OCI-LY7 (cell line): ENCODE measurements at regions not wholly inside any gene's neighbourhood (a gene's known extent, or its start where the extent isn't known, plus 50 kb on each side); places are given as distances from the start of the nearest gene placed in this dataset.

ENCODE experiments used
- BruUV-seq: library from RNA; stranded (reverse); fragments of 400-500 nt; replicated peaks from 2 replicates; lab custom pipeline; 2021; lab: Mats Ljungman, UMichigan
- CTCF ChIA-PET: fragments of 300-600 bp; sonication (Branson Sonifier 250); formaldehyde crosslinking; loops from one replicate; lab custom pipeline; 2022; ENCODE audit warnings: antibody characterized with exemption; ENCODE audit not compliant: unreplicated experiment; lab: Charles Lee
- POLR2A ChIA-PET: fragments of 300-600 bp; sonication (Branson Sonifier 250); formaldehyde crosslinking; loops from one replicate; lab custom pipeline; 2022; ENCODE audit warnings: antibody characterized with exemption; lab: Charles Lee
- DNase-seq: peaks from one replicate; pipeline ENCODE4 v3.0.0-alpha.2; 2015; ENCODE audit warnings: low spot score
- H2AFZ ChIP-seq: fragments of 200-600 bp; sonication (generic), shearing (Covaris generic); 2 replicates; pipeline ENCODE4 v1.6.1; 2014; ENCODE audit warnings: mild to moderate bottlenecking, antibody characterized with exemption, low read length, moderate library complexity
- H3K27ac ChIP-seq: fragments of 200-600 bp; sonication (generic); 2 replicates; pipeline ENCODE4 v1.5.1; 2014; ENCODE audit warnings: mixed run types, low read depth, mild to moderate bottlenecking, moderate library complexity, low read length, inconsistent platforms; ENCODE audit not compliant: poor library complexity, severe bottlenecking
- H3K36me3 ChIP-seq: fragments of 200-600 bp; sonication (generic); 2 replicates; pipeline ENCODE4 v1.6.1; 2014; ENCODE audit warnings: mild to moderate bottlenecking, antibody characterized with exemption, low read length, moderate library complexity, mixed read lengths; ENCODE audit not compliant: insufficient read depth
- H3K4me1 ChIP-seq: fragments of 200-600 bp; sonication (generic); 2 replicates; pipeline ENCODE4 v1.5.1; 2014; ENCODE audit warnings: mild to moderate bottlenecking, low read length; ENCODE audit not compliant: insufficient read depth, poor library complexity, severe bottlenecking
- H3K4me2 ChIP-seq: fragments of 200-600 bp; sonication (generic); 2 replicates; pipeline ENCODE4 v1.6.1; 2014; ENCODE audit warnings: mild to moderate bottlenecking, low read length
- H3K4me3 ChIP-seq: fragments of 200-600 bp; sonication (generic); 2 replicates; pipeline ENCODE4 v1.5.1; 2014; ENCODE audit warnings: mild to moderate bottlenecking, low read depth, low read length; ENCODE audit not compliant: poor library complexity, severe bottlenecking
- H3K79me2 ChIP-seq: fragments of 200-600 bp; sonication (generic); 2 replicates; pipeline ENCODE4 v1.6.1; 2016; ENCODE audit warnings: low read depth, mild to moderate bottlenecking, low read length, moderate library complexity, mixed read lengths; ENCODE audit not compliant: insufficient read depth
- H3K9me2 ChIP-seq: fragments of 200-600 bp; sonication (generic); 2 replicates; pipeline ENCODE4 v1.6.1; 2016; ENCODE audit warnings: mild to moderate bottlenecking, low read length, mixed read lengths; ENCODE audit not compliant: insufficient read depth
- H3K9me3 ChIP-seq: fragments of 200-600 bp; sonication (generic); 2 replicates; pipeline ENCODE4 v1.6.1; 2014; ENCODE audit warnings: mild to moderate bottlenecking, mixed run types, low read length, mixed read lengths
- H4K20me1 ChIP-seq: fragments of 200-600 bp; sonication (generic); 2 replicates; pipeline ENCODE4 v1.6.1; 2014; ENCODE audit warnings: mild to moderate bottlenecking, antibody characterized with exemption, low read length, moderate library complexity, mixed read lengths; ENCODE audit not compliant: insufficient read depth
- CTCF ChIP-seq: fragments of 200-600 bp; sonication (generic); conservative IDR thresholded peaks from 2 replicates; pipeline ENCODE4 v1.5.1; 2014; ENCODE audit warnings: mild to moderate bottlenecking, antibody characterized with exemption, low read length, moderate library complexity, mixed read lengths
- EZH2phosphoT487 ChIP-seq: fragments of 200-600 bp; sonication (generic); IDR thresholded peaks from 2 replicates; pipeline ENCODE4 v1.6.1; 2018; ENCODE audit warnings: low read depth, borderline replicate concordance, mild to moderate bottlenecking, mixed run types, antibody characterized with exemption, low read length, moderate library complexity, mixed read lengths
- intact Hi-C: fragments of 100-400 bp; cut with micrococcal nuclease; formaldehyde crosslinking; loops from one replicate; pipeline ENCODE4 v1.10.0; 2022; ENCODE audit not compliant: unreplicated experiment

DNA sequence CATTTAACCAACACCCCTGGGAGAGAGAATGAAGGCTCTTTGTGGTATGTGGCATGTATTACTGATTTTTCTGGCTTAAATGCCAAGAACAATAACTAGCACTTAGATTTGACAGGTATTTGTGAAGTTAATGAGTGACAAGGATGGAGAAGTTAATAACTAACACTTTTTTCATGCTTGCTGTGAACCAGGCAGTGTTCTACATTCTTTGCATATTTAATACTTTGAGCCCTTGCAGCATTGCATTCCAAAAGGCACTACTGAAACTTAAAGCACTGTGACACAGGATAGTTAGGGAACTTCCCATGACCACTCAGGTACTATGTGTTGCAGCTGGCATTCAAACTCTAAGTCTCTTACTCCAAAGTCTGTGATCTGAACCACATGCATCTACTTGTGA is 650.6 kb downstream of the ZPLD1 start:
- Histone ChIP-seq H4K20me1 (no peaks in the 10 kb centered on the region), H3K4me2 (no peak overlapping the region), H3K79me2 (no peaks in the 10 kb centered on the region), H3K9me3 (no peaks in the 10 kb centered on the region), H3K9me2 (no peaks in the 10 kb centered on the region), H3K4me1 (no peaks in the 10 kb centered on the region), H3K36me3 (no peaks in the 10 kb centered on the region), H3K4me3 (no peak overlapping the region), H2AFZ (no peak overlapping the region), H3K27ac (no peak overlapping the region)
- no peak for DNase-seq
- intact Hi-C loops: no loop called here
- ChIA-PET POLR2A (no interaction called here), CTCF (no interaction called here)
- no TSS peak for BruUV-seq
- TF ChIP-seq CTCF (no peak), EZH2phosphoT487 (no peak)

DNA sequence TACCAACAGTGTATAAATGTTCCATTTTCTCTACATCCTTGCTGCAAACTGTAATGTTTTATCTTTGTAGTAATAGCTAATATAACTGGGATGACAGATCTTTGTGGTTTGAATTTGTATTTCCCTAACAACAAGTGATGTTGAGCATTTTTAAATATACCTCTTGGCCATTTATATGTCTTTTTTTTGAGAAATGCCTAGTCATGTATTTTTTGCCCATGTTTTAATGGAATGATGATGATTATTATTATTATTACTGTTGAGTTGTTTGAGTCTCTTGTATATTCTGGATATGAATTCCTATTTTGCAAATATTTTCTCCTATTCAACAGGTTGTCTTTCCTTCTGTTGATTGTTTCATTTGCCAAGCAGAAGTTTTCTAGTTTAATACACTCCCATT is 654.9 kb downstream of the ZPLD1 start:
- no peak overlapping the region for H3K4me3 ChIP-seq
- H3K4me1 ChIP-seq: no peaks in the 10 kb centered on the region
- H3K4me2 ChIP-seq: no peak overlapping the region
- no peaks in the 10 kb centered on the region for H4K20me1 ChIP-seq
- ChIA-PET POLR2A (interaction anchor here (1.6 kb wide), 1 partner anchor 13 kb away, joined by 4 read pairs; no protein-coding TSS in a partner anchor), CTCF (no interaction called here)
- DNase-seq: no peak
- BruUV-seq: no TSS peak
- H3K79me2 ChIP-seq: no peaks in the 10 kb centered on the region
- intact Hi-C loops: no loop called here
- TF ChIP-seq EZH2phosphoT487 (no peak), CTCF (no peak)
- H3K27ac ChIP-seq: no peak overlapping the region
- no peak overlapping the region for H2AFZ ChIP-seq
- no peaks in the 10 kb centered on the region for H3K36me3 ChIP-seq
- H3K9me3 ChIP-seq: no peaks in the 10 kb centered on the region
- no peaks in the 10 kb centered on the region for H3K9me2 ChIP-seq

- ChIA-PET CTCF (no interaction called here), POLR2A (interaction anchor here (0.8 kb wide), 1 partner anchor 24 kb away, joined by 3 read pairs; no protein-coding TSS in a partner anchor)
- Histone ChIP-seq H4K20me1 (no peaks in the 10 kb centered on the region), H3K9me3 (no peaks in the 10 kb centered on the region), H3K4me2 (no peak overlapping the region), H3K4me3 (no peak overlapping the region), H2AFZ (no peak overlapping the region), H3K4me1 (no peaks in the 10 kb centered on the region), H3K79me2 (no peaks in the 10 kb centered on the region), H3K27ac (no peak overlapping the region), H3K9me2 (no peaks in the 10 kb centered on the region), H3K36me3 (no peaks in the 10 kb centered on the region)
- no peak for DNase-seq
- intact Hi-C loops: no loop called here
- no TSS peak for BruUV-seq
- TF ChIP-seq CTCF (no peak), EZH2phosphoT487 (no peak)
Measured at GRCh38 chr3:103105206-103105605, 670.4 kb downstream of the ZPLD1 start.
